Activated CD8-positive, alpha-beta memory T cell treated with anti-CD3 and anti-CD28 coated beads for 4 hours (primary cell): ENCODE measurements at regions not wholly inside any gene's neighbourhood (a gene's known extent, or its start where the extent isn't known, plus 50 kb on each side); places are given as distances from the start of the nearest gene placed in this dataset.
"Not testable (repeated sequence)": the region's sequence is repeated elsewhere in the genome, so short reads cannot be mapped to it uniquely, and the experiment has no call there.

ENCODE experiments used
- DNase-seq, 2 donors: peaks; one replicate each; pipeline ENCODE4 v3.0.0-alpha.2; 2020; ENCODE audit warnings: low read depth in 2 of 2

DNA sequence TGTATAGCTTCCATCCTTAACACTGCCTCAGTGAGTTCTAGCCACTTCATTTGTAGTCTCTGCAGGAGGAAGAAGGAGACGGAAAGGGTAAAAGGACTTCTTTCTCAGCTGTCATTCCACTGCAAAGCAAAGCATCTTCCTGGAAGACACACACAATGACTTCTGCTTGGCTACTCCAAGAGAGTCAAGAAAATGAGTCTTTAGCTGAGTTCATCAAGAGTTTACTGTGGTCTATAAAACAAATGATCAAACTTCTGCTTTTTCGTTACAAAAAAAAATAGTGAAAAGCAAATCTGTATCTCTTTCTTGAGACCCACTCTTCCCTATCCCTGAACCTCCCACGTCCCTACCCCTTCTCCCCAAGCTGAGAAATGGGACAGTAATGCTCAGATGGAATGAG is 205.0 kb upstream of the AHR start:
- no peak for DNase-seq

DNA sequence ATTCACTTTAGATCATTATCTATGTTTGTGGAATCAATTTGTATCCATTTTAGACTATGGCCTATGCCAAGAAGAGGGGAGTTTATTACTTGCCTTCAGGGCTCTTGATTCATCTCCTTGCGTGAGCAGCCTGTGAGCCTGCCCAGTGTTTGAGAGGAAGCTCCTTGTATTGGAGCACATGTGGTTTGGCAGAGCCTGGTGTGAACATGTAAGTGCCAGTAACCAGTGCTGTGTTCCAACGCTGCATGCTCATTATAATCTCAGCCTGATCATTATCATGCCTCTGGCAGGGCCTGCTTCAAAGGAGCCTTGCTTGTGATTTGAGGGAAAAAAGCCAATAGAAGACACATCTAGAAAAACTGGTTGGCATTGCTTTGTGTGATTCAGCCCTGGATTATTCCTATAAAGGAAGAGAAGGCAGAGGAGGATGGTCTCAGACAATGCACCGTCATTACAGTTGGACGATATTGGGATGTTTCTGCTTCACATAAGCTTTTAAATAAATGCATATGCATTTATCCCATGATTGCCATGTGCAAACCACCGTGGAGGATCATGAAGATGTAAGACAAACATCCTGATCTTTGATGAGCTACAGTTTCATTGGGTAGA is 203.4 kb upstream of the AHR start:
- no peak for DNase-seq

GRCh38 chr7:17095931-17096330 is 202.5 kb upstream of the AHR start:
- no peak for DNase-seq

GRCh38 chr7:17097668-17098297 is 200.7 kb upstream of the AHR start:
- no peak for DNase-seq

GRCh38 chr7:17098515-17098914 is 199.9 kb upstream of the AHR start:
- no peak for DNase-seq

GRCh38 chr7:17099083-17099973 is 199.1 kb upstream of the AHR start:
- no peak for DNase-seq

DNA sequence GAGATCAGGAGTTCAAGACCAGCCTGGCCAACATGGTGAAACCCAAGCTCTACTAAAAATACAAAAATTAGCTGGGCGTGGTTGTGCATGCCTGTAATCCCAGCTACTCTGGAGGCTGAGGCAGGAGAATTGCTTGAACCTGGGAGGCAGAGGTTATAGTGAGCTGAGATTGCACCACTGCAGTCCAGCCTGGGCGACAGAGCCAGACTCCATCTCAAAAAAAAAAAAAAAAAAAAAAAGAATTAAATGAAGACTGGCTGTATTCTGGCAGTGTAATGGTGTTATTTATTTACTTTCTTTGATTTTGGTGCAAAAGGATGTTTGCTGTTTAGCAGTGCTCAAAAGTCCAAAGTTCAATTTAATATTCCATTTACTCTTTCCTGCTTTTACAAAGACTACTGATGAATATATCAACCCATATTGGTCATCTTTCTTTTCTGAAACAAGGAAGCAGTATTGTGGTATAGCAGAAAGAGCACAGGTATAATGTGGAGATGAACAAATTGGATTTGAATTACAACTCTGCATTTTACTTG is 198.4 kb upstream of the AHR start:
- DNase-seq: not testable (repeated sequence)

GRCh38 chr7:17101207-17101696 is 197.2 kb upstream of the AHR start:
- no peak for DNase-seq

GRCh38 chr7:17103170-17103569 is 195.3 kb upstream of the AHR start:
- DNase-seq: no peak

GRCh38 chr7:17103984-17104383 is 194.5 kb upstream of the AHR start:
- no peak for DNase-seq

- no peak for DNase-seq
These were observed 194.0 kb upstream of the AHR start for GRCh38 chr7:17104419-17104818.

GRCh38 chr7:17105701-17106100 is 192.8 kb upstream of the AHR start:
- DNase-seq: no peak

DNA sequence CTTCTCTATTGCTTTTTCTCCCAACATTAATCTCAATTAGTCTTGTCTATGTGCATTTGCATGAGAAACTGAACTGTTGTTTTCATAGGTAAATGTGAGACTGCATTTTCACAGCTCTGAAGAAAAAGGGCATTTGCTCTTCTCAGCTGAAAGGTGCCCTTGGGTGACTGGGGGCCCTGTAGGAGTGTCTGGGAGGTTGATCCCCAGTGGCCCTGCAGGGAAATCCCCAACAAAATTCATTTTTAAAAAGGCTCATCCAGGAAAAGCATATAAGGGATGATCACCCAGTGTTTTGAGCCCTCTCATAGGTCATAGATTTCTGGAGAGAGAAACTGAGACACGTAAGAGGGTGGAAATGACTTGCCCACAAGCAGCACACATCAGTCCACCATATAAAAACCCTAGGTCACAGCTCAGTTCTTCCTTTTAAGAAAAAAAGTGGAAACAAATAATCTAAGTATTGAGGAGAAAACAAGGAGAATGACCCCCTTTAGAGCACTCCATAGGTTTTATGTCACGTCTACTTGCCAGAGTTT is 190.3 kb upstream of the AHR start:
- DNase-seq: no peak

DNA sequence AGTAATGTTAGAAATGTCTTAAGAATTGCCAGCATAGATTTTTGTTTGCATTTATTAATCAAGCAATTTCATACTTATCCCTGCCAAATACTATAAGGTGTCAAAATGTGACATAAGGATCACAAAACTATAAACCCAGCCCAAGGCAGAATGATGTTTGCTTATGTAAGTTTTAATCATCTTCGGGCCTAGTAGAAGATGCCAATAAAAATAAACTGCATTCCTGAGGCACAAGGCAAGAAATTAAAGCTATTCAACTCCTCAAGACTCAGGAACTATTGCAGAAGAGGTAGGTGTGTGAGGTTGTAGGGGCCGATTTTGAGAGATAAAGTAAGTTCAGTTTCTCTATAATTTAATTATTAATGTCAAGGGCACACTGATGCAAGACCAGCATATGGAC is 189.4 kb upstream of the AHR start:
- no peak for DNase-seq

- DNase-seq: not testable (repeated sequence)
These were observed 184.7 kb upstream of the AHR start for GRCh38 chr7:17113770-17114169.

DNA sequence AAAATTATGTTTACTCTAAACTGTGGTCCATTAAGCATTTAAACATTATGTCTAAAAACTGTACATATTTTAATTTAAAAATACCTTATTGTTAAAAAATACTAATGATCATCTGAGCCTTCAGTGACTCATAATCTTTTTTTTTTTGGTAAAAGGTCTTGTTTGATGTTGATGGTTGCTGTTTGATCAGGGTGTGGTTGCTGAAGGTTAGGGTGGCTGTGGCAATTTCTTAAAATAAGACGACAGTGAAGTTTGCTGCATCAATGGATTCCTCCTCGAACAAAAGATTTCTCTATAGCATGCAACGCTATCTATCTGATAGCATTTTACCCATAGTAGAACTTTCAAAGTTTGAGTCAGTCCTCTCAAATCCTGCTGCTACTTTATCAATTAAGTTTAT is 180.0 kb upstream of the AHR start:
- no peak for DNase-seq

- DNase-seq: no peak
These were observed 177.7 kb upstream of the AHR start for GRCh38 chr7:17120756-17121155.

DNA sequence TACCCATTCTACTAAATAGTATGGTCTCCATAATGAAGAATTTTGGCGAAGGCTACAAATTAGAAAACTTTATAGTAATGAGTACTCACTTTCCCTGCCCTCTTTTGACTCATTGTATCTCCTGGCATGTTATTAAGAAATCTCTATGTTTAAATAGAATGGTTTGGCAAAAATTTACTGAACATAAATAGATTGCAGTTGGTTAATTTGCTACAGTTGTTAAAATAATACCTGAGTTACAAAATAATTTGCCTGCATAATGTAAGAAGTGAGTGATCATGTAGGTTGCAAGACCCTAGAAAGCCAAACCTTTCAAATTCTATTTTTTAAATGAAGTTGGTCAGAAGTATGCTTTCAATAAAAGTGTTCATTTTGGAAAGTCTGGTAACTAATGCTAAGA is 176.8 kb upstream of the AHR start:
- DNase-seq: no peak

- DNase-seq: no peak
These were observed 175.4 kb upstream of the AHR start for GRCh38 chr7:17123020-17123419.

DNA sequence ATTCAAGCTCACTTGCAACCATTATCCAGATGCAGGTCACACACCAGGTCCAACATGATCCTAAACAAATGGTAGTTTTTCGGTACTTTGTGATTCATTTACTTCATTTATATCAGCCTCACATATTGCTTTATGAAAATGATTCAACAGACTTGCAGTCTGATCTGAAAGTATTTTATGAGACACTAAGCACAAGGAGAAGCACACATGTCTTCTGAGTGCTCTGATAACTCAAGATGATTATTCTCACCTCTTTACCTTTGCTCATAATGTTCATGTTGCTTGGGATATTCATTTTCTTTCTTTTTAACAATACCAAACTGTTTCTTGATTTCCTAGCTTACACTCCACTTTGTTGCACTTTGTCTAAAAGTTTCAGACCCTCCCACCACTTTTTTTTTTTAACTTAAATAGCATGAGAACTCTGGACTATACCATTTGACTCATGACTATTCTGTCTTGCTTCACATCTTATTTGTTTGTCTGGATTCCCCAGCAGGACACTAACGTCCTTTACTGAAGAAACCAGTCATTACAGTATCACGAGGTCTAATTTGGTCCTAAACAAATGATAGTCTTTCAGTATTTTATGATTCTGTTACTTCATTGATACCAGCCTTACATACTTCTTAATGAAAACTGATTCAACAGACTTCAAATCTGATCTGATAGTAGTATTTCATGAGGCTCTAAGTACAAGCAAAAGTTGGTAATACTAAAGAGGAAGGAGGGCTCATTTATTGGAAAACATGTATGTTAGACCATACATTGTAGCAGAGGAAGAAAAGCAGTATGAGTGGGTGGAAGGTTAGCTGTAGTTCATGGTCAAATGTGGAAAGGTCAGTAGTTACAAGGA is 171.8 kb upstream of the AHR start:
- no peak for DNase-seq

DNA sequence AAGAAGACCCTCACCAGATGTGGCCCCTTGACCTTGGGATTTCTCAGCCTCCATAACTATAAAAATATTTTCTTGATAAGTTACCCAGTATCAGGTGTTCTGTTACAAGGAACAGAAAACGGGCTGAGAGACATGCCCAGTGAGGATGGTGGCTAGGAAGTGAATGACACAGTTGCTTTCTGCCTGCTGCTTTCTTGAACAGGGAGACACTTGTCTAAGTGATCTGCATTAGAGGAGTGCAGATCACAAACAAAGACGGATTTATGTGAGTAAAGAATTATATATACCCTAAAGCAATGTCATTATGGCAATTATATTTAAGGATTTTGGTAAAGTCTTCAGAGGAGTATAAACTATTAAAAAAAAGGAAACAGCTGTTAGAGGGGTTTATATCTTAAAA is 169.2 kb upstream of the AHR start:
- no peak for DNase-seq
